B cell (primary cell): ENCODE measurements at regions not wholly inside any gene's neighbourhood (a gene's known extent, or its start where the extent isn't known, plus 50 kb on each side); places are given as distances from the start of the nearest gene placed in this dataset.

ENCODE experiments used
- CTCF ChIP-seq: fragments of 200-600 bp; IDR thresholded peaks from one replicate; pipeline ENCODE4 v1.8.0; 2022; ENCODE audit warnings: antibody characterized with exemption, mild to moderate bottlenecking
- EZH2 ChIP-seq: IDR thresholded peaks from 2 replicates; pipeline ENCODE4 v1.6.1; 2012; ENCODE audit warnings: borderline replicate concordance, low read depth, mild to moderate bottlenecking, moderate library complexity, low read length; ENCODE audit not compliant: insufficient read depth, poor library complexity, severe bottlenecking

DNA sequence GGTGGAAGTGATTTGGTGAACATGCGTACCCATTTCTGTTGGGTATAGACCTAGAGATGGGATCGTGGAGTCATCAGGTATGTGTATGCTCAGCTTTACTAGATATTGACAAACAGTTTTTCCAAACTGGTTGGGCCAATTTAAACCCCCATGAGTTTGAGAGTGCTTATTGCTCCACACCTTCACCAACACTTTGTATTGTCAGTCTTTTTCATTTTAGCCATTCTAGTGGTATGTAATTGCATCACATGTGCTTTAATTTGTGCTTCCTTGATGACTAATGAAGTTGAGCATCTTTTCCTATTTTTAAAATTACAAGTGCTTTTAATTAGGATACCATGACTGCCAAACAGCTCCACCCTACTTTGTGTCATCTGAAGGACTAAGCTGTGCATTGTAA, 158.9 kb upstream of the AKIRIN2 start:
- no peak for TF ChIP-seq CTCF
- no peak for TF ChIP-seq EZH2
